ENCODE measurements at regions not wholly inside any gene's neighbourhood (a gene's known extent, or its start where the extent isn't known, plus 50 kb on each side); places are given as distances from the start of the nearest gene placed in this dataset.

DNA sequence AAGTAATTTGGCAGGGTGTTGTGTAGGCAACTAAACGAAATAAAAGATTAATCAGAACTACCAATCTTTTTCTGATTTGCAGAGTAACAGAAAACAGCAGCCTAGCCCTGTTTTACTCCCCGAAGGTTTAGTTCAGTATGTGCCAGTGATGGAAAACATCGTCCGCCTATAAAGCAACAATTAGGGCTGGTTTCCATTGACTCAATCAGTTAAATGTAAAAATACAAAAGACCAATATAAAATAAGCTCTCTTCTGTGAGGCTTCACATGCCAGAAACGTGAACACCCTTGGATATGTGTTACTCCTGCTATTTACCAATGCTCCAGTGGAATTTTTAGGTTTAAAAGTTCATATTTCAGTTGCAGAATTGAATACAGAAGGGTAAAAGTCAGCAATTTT, 210.5 kb upstream of the RSPO3 start:
- H3K27me3 ChIP-seq (ENCODE audit: control insufficient read depth, insufficient read depth) = no peaks in the 10 kb centered on the region
- H3K9me3 ChIP-seq (ENCODE audit: control insufficient read depth, low read length) = no peaks in the 10 kb centered on the region
- H3K4me1 ChIP-seq (ENCODE audit: control insufficient read depth, insufficient read depth, low read length) = no peaks in the 10 kb centered on the region
- no peak overlapping the region for H3K27ac ChIP-seq (ENCODE audit: low read length)
- DNase-seq (no peak), ATAC-seq (no peak)
- no peak overlapping the region for H3K4me3 ChIP-seq (ENCODE audit: low read length)
- WGBS = 64% methylated on average over 5 of the region's 5 CpGs
- intact Hi-C loops (cut with DNase I) = no loop called here

DNA sequence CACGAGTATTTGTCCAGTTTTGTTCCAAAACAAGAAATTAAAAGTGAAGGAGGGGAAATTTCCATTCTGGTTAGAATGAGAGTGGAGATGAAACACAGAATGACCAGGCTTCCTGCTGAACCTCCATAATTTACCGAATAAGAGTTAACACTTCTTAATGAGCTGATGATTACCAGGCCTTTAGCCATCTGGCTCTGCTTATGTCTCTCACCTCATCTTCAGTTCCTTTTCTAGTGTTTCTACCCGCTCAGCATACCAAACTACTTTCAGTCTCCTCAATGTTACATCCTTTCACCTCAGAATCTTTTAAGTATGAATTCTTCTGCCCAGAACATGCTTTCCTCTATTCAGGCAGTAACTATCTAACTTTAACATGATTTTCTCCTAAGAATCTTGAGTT, 209.0 kb upstream of the RSPO3 start:
- Histone ChIP-seq H3K4me3 (ENCODE audit: low read length) (no peak overlapping the region), H3K27me3 (ENCODE audit: control insufficient read depth, insufficient read depth) (no peaks in the 10 kb centered on the region), H3K27ac (ENCODE audit: low read length) (no peak overlapping the region), H3K4me1 (ENCODE audit: control insufficient read depth, insufficient read depth, low read length) (no peaks in the 10 kb centered on the region), H3K9me3 (ENCODE audit: control insufficient read depth, low read length) (no peaks in the 10 kb centered on the region)
- no peak for DNase-seq
- ATAC-seq = no peak
- 69% methylated on average over 3 of the region's 3 CpGs for WGBS
- intact Hi-C loops (cut with DNase I) = no loop called here

DNA sequence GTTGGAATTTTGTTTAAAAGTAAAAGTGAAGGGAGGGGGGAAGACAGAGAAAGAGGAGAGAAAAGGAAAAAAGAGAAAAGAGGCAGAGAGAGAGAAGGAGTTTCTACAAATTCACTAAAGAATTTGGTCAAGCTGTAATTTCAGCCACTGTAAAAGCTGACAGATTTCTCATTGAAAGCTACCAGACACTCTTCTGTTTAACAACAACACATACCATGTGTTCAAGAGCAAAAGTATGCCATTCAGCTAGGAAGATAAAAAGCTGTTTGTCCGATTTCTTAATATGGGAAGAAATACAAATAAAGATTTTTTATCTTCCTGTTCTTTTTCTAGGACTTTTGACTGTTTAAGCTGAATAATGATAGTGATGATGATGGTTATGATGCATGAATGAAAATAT, 204.8 kb upstream of the RSPO3 start:
- Histone ChIP-seq H3K4me1 (ENCODE audit: control insufficient read depth, insufficient read depth, low read length) (no peaks in the 10 kb centered on the region), H3K27ac (ENCODE audit: low read length) (no peak overlapping the region), H3K4me3 (ENCODE audit: low read length) (no peak overlapping the region), H3K9me3 (ENCODE audit: control insufficient read depth, low read length) (no peaks in the 10 kb centered on the region), H3K27me3 (ENCODE audit: control insufficient read depth, insufficient read depth) (no peaks in the 10 kb centered on the region)
- ATAC-seq (no peak), DNase-seq (no peak)
- 38% methylated on average over 1 of the region's 1 CpG for WGBS
- intact Hi-C loops (cut with DNase I) = no loop called here

DNA sequence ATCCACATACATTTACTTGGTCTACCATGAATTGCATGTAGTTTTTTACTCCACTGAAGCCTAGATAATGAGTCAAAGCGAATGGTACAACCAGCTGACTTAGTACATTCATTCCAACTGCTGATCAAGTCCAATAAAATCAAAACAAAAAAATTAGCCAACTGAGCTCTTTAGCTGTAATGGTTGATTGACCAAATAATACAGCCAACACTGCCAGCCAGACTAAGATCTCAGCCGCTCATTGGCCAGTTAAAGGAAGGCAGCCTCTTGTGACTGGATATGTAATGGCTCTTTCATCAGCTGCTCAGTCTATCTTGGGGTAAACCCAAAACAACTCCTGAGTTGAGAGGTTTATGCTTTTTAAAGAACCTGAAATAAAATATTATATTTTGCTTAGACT, 204.3 kb upstream of the RSPO3 start:
- Histone ChIP-seq H3K4me3 (ENCODE audit: low read length) (no peak overlapping the region), H3K27me3 (ENCODE audit: control insufficient read depth, insufficient read depth) (no peaks in the 10 kb centered on the region), H3K9me3 (ENCODE audit: control insufficient read depth, low read length) (no peaks in the 10 kb centered on the region), H3K4me1 (ENCODE audit: control insufficient read depth, insufficient read depth, low read length) (no peaks in the 10 kb centered on the region), H3K27ac (ENCODE audit: low read length) (no peak overlapping the region)
- ATAC-seq (peak in 1 of 2 donors; percentile 71), DNase-seq (peak in 1 of 3 donors; percentile 25)
- WGBS = 67% methylated on average over 2 of the region's 2 CpGs
- intact Hi-C loops (cut with DNase I) = no loop called here

DNA sequence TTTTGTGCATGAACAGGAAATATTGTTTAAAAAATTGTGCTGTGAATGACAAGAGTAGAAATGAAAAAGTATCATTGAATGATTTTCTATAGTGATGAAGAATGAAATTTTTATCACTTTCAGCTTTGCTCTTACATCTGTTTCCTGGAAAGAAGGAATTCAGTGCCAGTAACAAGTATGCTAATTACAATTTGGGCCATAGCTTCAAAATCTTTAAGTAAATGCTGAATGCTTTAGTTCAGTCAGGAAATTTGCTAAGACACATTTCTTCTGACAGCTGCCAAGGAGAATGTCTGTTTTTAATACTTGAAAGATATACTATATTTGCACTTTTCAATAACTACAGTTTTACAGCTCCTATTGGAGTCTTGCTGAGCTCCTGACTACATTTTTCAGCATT, 203.7 kb upstream of the RSPO3 start:
- H3K27ac ChIP-seq (ENCODE audit: low read length) = no peak overlapping the region

DNA sequence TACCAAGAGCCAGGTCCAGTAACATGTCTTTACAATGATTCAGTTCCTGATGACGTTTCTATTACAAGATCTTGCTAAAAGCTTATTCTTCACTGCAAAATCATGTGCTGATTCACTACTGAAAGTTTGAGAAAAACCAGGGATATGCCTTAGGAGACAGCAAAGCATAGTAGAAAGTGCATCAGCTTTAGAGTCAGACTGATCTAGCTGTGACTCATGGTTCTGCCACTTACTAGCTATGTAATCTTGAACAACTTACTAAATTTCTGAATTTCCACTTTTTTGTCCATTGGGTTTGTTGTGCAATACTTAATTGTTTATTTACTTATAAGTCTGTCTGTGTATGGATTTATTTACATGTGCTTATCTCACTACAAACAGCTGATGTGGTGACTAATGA, 198.5 kb upstream of the RSPO3 start:
- Histone ChIP-seq H3K27ac (ENCODE audit: low read length) (no peak overlapping the region), H3K9me3 (ENCODE audit: control insufficient read depth, low read length) (no peaks in the 10 kb centered on the region), H3K27me3 (ENCODE audit: control insufficient read depth, insufficient read depth) (no peaks in the 10 kb centered on the region), H3K4me1 (ENCODE audit: control insufficient read depth, insufficient read depth, low read length) (no peaks in the 10 kb centered on the region), H3K4me3 (ENCODE audit: low read length) (no peak overlapping the region)
- ATAC-seq = no peak
- intact Hi-C loops (cut with DNase I) = no loop called here
- no peak for DNase-seq
- 53% methylated on average over 1 of the region's 1 CpG for WGBS

More for the DNA sequence above, 203.7 kb upstream of the RSPO3 start:
- no peak overlapping the region for H3K4me3 ChIP-seq (ENCODE audit: low read length)
- ATAC-seq = no peak
- no peaks in the 10 kb centered on the region for H3K27me3 ChIP-seq (ENCODE audit: control insufficient read depth, insufficient read depth)
- intact Hi-C loops (cut with DNase I) = no loop called here
- no peaks in the 10 kb centered on the region for H3K4me1 ChIP-seq (ENCODE audit: control insufficient read depth, insufficient read depth, low read length)
- H3K9me3 ChIP-seq (ENCODE audit: control insufficient read depth, low read length) = no peaks in the 10 kb centered on the region
- no peak for DNase-seq

DNA sequence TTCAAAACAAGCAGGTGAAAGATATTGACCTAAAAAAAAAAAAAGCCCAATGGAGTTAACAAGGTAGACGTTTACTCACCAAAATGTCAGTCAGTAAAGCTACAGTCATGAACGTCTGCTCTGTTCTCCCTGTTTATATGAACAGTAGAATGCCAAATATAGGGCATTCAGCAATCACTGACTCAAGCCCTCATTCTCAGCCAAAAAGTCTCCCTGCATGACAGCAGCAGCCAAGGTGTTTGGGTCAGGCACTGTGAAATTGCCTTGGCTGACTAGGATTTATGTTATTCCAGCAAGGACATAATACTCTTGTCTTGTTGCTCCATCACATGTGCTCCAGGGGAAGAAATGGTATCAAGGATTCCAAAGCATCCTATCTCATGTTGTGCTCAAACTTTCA, 194.7 kb upstream of the RSPO3 start:
- no peak for ATAC-seq
- no peak for DNase-seq
- H3K27me3 ChIP-seq (ENCODE audit: control insufficient read depth, insufficient read depth) = no peaks in the 10 kb centered on the region
- intact Hi-C loops (cut with DNase I) = no loop called here
- no peak overlapping the region for H3K27ac ChIP-seq (ENCODE audit: low read length)
- 66% methylated on average over 2 of the region's 2 CpGs for WGBS
- no peaks in the 10 kb centered on the region for H3K9me3 ChIP-seq (ENCODE audit: control insufficient read depth, low read length)
- no peak overlapping the region for H3K4me3 ChIP-seq (ENCODE audit: low read length)
- H3K4me1 ChIP-seq (ENCODE audit: control insufficient read depth, insufficient read depth, low read length) = no peaks in the 10 kb centered on the region

DNA sequence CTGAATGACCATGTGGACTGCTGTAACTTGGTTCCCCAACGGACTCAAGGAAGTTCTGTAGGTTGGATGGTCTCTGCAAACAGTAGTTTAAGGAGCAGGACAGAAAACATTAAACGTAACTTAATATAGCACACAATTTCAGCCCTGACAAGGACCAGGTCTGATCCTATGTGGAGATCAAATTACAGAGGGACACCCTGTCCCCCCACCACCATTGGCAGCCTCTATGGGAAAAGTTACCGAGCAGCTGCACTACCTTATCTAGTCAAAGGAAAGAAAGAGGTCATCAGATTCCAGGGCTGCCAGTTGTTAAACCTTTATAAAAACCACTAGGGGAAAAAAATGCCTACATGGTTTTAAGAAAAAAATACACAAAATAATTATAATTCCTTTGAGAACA, 191.5 kb upstream of the RSPO3 start:
- Histone ChIP-seq H3K27me3 (ENCODE audit: control insufficient read depth, insufficient read depth) (no peaks in the 10 kb centered on the region), H3K9me3 (ENCODE audit: control insufficient read depth, low read length) (no peaks in the 10 kb centered on the region), H3K27ac (ENCODE audit: low read length) (no peak overlapping the region), H3K4me3 (ENCODE audit: low read length) (no peak overlapping the region), H3K4me1 (ENCODE audit: control insufficient read depth, insufficient read depth, low read length) (no peaks in the 10 kb centered on the region)
- DNase-seq (no peak), ATAC-seq (no peak)
- WGBS = 37% methylated on average over 3 of the region's 3 CpGs
- intact Hi-C loops (cut with DNase I) = no loop called here

DNA sequence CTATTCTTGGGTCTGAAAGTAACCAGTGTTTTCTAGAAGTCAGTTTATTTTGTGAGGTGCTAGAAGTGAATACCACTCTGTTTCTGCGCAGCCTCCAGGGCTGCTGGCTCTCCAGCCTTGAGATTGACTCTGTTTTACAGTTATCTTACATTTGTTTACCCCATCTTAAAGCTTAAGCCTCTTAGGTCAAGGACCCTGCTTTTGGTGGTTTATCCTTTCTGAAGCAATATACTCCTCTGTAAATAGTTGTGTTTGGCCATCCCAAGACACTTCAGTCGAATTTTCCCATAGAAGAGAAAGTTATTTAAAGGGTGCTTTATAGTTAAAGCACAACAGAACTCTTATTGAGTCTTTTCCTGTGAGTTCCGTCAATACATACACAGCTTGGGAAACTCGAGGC, 190.6 kb upstream of the RSPO3 start:
- no peaks in the 10 kb centered on the region for H3K4me1 ChIP-seq (ENCODE audit: control insufficient read depth, insufficient read depth, low read length)
- WGBS = 80% methylated on average over 4 of the region's 4 CpGs
- no peak overlapping the region for H3K27ac ChIP-seq (ENCODE audit: low read length)
- ATAC-seq (no peak), DNase-seq (no peak)
- H3K9me3 ChIP-seq (ENCODE audit: control insufficient read depth, low read length) = no peaks in the 10 kb centered on the region
- H3K27me3 ChIP-seq (ENCODE audit: control insufficient read depth, insufficient read depth) = no peaks in the 10 kb centered on the region
- intact Hi-C loops (cut with DNase I) = no loop called here
- H3K4me3 ChIP-seq (ENCODE audit: low read length) = no peak overlapping the region

DNA sequence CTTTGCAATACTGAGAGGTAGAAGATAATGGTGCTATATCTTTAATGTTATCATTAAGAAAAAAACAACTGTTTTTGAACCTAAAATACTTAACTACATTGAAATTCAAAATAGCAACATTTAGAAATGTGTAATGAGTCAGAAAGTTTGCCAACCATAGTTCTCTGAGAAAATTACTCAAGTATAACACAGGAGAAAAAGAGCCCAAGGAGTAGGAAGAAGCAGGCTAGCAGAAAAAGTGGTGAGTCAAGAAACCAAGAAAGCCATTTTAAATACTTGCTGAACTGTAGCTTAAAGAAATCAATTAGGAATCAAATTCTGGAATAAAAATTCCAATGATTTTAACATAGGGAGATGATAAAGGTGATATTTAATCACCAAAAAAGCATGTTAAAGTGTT, 181.0 kb upstream of the RSPO3 start:
- no peaks in the 10 kb centered on the region for H3K9me3 ChIP-seq (ENCODE audit: control insufficient read depth, low read length)
- no peaks in the 10 kb centered on the region for H3K4me1 ChIP-seq (ENCODE audit: control insufficient read depth, insufficient read depth, low read length)
- ATAC-seq = no peak
- H3K27me3 ChIP-seq (ENCODE audit: control insufficient read depth, insufficient read depth) = no peaks in the 10 kb centered on the region
- H3K27ac ChIP-seq (ENCODE audit: low read length) = no peak overlapping the region
- intact Hi-C loops (cut with DNase I) = no loop called here
- H3K4me3 ChIP-seq (ENCODE audit: low read length) = no peak overlapping the region
- DNase-seq = no peak

DNA sequence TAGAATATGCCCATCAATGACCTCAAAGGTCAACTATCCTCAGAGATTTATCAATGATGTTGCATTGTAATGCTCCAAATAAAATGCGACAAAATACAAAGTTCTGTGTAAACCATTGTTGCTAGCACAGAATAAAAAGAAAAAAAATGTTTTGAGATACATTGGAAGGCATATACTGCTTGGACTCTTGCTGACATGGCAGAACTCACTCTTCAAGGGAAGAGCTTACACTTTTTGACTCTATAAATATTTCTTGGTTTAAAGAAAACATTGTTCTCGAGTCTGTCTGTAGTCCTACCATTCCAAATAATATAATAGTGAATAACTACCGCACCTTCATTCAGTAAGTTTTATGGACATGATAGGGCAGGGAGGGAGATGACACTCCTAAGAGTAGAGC, 178.7 kb upstream of the RSPO3 start:
- Histone ChIP-seq H3K9me3 (ENCODE audit: control insufficient read depth, low read length) (no peaks in the 10 kb centered on the region), H3K4me3 (ENCODE audit: low read length) (no peak overlapping the region), H3K27ac (ENCODE audit: low read length) (no peak overlapping the region), H3K4me1 (ENCODE audit: control insufficient read depth, insufficient read depth, low read length) (no peaks in the 10 kb centered on the region), H3K27me3 (ENCODE audit: control insufficient read depth, insufficient read depth) (no peaks in the 10 kb centered on the region)
- DNase-seq = no peak
- WGBS = 89% methylated on average over 3 of the region's 3 CpGs
- no peak for ATAC-seq
- intact Hi-C loops (cut with DNase I) = no loop called here

DNA sequence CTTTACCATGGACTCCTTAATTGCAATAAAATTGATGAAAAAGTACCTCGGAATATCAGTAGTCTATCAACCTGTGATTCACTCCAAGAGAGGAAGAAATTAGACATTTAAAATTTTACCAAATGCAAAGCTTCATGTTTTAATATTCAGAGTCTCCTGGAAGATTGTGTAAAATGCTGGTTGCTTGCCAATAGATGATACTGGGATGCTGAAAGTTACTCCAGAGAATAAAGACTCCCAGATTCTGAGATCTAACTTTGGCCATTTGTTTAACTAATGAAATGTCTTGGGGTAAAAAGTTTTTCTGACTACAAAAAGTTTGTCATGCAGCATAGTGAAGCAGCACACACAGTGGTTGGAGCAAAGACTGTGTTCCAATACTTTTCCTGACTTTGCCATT, 176.7 kb upstream of the RSPO3 start:
- ATAC-seq (no peak), DNase-seq (no peak)
- H3K4me1 ChIP-seq (ENCODE audit: control insufficient read depth, insufficient read depth, low read length) = no peaks in the 10 kb centered on the region
- H3K27ac ChIP-seq (ENCODE audit: low read length) = no peak overlapping the region
- intact Hi-C loops (cut with DNase I) = no loop called here
- no peaks in the 10 kb centered on the region for H3K27me3 ChIP-seq (ENCODE audit: control insufficient read depth, insufficient read depth)
- H3K9me3 ChIP-seq (ENCODE audit: control insufficient read depth, low read length) = no peaks in the 10 kb centered on the region
- H3K4me3 ChIP-seq (ENCODE audit: low read length) = no peak overlapping the region
- 79% methylated on average over 1 of the region's 1 CpG for WGBS

Data from right cardiac atrium (tissue), 5 donors.